GM21390 (cell line): ENCODE measurements at regions not wholly inside any gene's neighbourhood (a gene's known extent, or its start where the extent isn't known, plus 50 kb on each side); places are given as distances from the start of the nearest gene placed in this dataset.
"Not testable (repeated sequence)": the region's sequence is repeated elsewhere in the genome, so short reads cannot be mapped to it uniquely, and the experiment has no call there.

Experiments used
- ATAC-seq: cut with Tn5 transposase; IDR thresholded peaks from one replicate; pipeline ENCODE4 v1.9.1; 2021; ENCODE audit not compliant: unreplicated experiment

DNA sequence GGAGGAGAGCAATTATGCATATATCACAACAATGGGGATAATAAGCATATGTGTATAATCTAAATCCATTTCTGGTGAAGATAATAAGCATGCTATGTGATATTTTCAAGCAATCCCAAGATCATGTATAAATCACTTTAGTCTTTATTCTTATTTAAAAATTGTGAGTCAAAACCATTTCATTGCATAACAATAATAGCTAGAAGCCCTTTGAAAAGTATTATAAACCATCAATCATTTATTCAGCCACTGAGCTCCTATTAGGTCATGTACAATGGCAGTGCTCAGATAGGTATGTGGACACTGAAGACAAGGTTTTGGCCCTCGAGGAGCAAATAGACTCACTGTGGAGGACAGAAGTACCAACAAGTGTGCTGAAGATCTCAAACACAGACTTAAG lies 113.1 kb downstream of the CDCA7 start:
- ATAC-seq, result no peak

DNA sequence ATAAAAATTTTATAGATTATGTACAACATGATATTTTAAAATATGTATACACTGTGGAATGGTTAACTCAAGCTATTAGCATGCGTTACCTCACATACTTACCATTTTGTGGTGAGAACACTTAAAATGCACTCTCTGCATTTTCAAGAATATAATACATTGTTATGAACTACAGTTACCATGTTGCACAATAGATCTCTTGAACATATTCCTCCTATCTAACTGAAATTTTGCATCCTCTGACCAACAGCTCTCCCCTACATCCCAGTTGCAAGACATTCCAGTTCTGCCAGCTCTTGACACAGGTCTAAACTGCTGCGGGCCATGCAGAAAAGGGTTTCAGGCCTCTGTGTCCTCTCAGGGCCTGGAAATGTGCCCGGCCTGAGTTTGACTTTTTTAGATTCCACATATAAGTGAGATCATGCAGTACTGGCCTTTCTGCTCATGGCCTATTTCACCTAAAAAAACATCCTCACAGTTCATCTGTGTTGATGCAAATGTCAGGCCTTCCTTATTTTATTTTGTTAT lies 113.7 kb downstream of the CDCA7 start:
- no peak for ATAC-seq

DNA sequence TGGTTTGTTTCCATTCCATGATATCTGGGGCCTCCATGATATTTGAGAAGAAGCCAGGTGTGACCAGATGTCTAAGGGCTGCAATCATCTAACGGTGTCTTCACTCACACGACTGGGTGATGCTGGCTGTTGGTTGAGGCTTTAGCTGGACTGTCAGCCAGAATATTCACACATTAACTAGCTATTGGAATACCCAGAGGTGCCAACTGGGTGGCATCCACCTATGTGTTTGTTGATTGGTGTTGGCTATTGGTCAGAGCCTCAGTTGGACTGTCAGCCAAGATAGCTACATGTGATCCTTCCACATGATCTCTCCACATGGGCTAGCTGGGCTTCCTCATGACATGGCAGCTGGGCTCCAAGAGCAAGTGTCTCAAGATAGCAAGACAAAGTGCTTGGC lies 117.4 kb downstream of the CDCA7 start:
- ATAC-seq, result no peak

DNA sequence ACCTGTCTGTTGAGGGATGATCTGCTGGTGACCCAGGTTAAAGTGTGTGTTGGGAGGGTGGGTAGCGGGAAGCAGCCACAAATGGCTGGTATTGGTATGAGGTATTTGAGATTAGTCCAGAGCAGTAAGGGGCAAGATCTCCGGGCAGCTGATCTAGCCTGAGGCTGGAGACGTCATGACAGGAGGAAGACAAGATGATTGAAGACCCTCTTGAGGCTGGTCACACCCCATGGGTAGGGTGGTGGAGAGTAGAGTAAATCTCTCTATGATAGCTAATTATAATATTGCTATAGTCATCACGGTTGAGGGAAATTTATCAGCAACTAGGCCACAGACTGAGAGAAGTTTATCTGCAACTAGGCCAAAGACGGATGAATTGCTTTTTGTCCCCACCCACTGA lies 128.5 kb downstream of the CDCA7 start:
- no peak for ATAC-seq

DNA sequence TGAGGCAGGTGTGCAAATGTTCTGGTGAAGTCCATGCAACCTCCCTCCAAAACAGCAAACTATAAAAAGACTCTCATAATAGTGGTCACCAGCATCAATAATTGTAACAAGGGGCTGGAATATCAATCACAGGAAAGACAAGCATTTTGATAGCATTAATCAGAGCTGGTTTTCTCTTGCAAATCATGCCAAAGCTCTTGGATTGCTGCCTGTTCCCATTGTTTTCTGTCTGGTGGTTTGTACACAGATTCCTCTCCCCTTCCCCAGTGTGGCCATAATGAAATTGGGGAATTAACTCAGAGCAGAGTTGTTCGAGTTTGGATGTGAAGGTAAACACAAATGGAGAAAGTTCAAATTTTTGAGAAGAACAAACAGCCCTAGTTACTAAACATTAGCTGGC lies 134.2 kb downstream of the CDCA7 start:
- ATAC-seq, result no peak

DNA sequence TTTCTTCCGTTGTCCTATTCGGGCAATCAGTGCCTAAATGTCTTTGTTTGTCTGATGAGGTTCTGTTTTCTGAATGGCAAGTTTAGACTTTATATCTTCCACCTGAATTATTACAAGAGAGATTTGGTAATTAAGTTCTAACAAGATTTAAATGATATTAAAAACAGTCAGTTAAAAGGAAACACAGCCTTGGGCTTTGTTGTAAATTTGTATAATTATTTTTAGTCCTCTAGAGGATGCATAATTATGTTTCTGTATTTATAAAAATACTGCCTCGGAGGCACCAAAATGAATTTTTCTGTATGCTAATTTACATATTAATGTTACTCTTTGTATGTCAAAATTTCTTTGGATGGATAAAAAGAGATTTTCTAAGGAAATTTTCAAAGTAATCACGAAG lies 136.7 kb downstream of the CDCA7 start:
- no peak for ATAC-seq

DNA sequence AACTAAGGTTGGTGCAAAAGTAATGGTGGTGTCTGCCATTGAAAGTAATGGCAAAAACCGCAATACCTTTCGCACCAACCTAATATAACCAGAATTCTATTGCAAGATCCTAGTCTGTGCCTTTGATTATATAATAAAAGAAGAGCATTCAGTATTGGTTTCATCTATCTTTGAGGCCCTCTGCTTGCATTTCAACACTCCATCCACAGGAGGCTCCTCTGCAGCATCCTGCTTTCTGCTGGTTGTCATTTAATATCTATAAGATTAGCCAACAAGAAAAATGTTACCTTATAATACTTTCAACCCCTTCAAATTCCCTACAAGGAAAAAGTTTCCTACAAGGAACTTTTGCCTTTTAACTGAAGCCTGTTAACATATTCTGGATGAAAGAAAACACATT lies 139.2 kb downstream of the CDCA7 start:
- ATAC-seq, result no peak

DNA sequence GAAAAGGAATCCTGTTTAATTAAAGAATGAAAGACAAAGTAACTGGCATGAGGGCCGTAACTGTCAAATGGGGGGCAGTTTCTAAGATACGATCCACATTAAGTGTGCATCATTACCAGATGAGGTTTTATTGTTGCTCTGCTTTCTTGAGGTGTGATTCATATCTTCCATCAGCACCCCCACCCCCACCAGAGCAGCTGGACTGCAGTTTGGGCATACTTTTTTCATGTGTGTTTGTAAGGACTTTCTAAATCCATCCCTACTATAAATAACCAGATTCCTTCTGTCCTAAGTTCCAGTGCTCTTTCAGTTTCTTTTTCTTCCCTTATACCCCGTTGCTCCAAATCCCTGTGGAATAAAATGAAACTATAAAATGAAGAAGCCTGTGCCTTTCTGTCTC lies 142.1 kb downstream of the CDCA7 start:
- ATAC-seq, result no peak

DNA sequence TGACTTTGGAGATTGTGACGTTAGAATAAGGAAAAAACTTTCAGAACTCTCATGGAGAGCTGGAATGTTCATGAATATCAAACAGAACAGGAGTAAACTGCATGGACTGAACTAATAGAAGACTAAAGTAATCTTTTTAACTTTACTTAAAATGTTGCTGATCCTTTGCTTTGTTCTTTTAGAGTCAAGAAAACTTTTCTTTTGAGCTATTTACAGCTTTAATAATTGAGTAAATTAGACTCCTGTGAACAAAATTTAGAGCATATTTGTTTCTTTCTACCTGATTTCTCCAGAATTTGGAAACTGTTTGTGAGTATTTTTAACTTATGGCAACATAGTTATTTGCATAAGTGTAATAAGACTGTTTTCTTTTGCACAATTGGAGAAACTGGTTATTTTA lies 146.3 kb downstream of the CDCA7 start:
- ATAC-seq, result no peak

DNA sequence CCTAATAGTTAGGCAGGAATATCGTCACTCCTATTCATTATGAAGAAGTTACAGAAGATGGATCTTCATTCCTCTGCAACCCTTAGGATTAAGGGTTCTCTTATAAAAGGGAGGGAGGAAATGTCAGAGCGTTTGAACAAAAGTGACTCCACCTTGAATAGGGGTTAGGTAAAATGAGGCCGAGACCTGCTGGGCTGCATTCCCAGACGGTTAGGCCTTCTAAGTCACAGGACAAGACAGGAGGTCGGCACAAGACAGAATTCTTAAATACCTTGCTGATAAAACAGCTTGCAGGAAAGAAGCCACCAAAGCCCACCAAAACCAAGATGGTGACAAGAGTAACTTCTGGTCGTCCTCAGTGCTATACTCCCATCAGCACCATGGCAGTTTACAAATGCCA lies 147.6 kb downstream of the CDCA7 start:
- ATAC-seq, result no peak

DNA sequence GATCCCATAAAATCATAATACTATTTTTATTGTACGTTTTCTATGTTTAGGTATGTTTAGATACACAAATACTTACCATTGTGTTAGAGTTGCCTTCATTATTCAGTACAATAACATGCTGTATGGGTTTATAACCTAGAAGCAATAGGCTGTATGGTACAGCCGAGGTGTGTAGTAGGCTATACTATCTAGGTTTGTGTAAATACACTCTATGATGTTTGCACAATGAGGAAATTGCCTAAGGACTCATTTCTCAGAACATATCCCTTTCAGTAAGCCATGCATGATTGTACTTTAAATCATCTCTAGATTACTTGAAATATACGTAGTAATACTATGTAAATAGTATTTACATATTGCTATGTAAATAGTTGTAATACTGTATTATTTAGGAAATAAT lies 156.7 kb downstream of the CDCA7 start:
- ATAC-seq, result no peak

DNA sequence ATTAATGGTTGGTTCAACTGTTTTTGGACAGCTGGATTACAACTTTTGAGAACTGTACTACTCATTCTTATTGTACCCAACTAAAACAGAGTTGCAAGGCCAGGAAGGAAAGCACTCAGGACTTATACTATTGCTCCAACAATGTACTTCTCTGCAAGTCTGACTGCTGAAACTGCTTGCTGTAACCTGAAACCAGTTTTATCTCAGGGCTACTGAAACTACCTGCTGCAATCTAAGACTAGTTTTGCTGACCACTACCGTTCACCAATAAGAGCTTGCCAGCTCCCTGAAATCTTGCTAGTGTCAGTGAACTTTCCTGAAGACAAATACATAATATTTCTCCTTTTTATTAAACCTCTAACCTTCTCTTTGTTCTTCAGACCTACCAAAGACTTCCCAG lies 157.3 kb downstream of the CDCA7 start:
- ATAC-seq, result no peak

DNA sequence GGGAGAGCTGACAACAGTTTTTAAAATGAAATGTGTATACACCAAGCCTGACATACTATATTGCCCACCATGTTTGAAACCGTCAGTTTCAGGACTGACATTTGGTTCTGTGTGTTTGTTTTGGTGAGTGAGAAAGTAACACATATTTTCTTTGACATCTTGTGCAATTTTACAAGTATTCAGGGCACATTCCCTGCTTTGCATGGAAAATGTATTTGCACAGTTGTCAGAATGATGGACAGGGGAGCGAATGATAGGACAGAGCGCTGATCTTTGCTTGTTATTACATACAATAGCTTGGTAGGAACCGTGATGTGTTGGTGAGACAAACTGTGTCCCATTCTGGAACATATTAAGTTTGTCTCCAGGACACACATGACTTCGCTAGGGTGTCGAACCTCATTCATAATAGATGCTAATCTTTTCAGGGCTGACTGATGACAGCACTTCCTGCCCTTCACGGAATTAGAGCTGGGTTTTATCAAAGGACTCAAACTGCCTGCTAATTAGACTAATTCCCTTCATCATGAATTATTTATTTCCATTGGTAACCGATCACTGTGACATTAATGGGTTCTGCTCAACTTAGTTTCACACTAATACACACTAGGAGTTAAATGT lies 158.5 kb downstream of the CDCA7 start:
- ATAC-seq, result no peak

DNA sequence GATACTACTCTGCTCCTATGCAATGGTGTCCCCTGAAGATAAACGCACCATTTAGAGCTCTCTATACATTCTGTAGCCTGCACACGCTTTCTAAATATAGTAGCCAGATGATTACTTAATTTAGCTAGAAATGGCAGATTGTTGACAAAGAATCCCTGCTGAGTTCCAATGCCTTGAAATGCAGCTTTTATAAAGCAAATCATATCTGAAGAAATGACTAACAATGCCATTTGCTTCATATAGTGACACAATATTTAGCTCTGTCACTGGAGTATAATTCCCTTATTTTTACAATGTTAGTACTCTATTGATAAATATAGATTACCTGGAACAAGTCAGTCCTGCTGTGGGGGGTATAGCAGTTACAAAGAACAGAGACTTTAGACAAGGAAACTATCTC lies 166.2 kb downstream of the CDCA7 start:
- ATAC-seq, result no peak

DNA sequence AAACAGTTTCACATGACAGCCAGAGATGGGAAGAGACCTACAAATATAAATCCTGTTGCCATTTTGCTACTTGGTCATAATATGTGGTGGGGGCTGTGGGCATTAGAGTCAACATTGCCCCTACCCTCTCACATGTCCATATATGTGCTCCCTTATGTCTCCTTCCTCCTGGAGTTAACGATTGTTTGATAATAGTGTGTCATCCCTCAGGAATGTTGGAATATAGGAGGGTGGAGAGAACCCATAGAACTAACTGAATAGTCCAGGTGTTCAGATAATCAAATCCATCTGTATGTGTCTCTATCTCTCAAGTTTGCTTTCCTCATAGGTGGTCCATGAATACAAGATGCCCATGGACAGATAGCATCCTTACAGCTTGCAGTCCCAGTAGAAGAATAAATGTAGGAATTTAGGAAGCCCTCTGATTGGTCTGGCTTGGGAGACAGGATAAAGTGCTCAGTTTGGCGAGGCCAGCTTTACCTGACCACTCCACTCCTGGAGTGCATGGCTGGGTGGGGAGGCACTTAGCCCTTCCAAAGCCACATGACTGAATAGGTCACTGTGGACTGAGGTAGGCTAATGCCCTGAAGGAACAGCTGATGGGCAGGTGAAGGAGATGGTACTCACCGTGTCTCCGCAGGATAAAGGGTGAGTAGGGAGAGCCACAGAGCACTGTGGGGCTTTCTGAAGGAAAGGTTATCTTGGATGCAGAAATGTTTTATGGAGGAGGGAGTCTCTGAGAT lies 166.9 kb downstream of the CDCA7 start:
- no peak for ATAC-seq

DNA sequence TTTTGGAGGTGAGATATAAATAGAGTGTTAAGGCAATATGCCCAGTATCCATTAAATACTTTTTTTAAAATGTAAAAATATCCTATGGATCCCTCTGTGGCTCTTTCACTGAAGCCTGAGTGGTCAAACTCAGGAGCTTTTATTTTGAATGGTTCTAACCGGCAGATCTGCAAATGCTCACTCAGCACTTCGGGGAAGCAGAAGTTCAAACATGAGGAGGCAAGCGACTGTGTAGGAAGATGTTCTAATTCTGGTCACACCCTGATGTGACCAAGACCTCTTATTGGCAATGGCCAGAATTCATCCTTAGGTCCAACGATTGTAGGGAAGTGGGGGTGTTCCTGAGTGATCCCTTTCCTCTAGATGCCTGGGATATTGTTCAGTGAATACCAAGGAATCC lies 168.8 kb downstream of the CDCA7 start:
- no peak for ATAC-seq

DNA sequence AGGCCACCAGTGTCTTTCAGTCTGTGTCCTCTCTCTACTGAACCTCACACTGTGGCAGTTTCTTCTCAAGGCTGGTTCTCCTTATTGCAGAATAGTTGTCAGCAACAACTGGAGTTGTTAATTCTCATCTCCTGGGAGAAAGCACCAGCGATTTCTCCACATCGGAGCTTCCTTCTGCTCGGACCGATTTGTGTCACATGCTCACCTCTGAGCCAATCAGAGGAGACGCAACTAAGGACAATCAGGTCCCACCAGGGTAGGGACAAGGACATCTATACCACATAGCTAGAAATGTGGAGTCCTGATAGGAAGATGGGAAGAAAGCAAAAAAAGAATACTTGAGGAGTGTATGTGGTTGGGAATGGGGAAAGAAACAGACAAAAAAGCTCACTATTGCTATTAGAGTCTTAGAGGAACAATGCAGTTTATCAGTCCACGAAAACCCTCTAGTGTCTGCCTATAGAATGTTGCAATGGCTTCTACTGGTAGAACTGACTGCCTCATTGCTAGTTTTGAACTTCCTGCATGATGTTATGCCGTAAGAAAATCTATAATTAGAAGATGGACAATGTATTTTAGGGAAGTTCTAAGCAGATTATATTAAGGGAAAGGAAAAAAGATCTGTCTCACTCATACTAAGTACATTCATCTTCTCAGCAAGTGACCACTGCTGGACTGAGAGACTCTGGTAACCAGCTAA lies 169.7 kb downstream of the CDCA7 start:
- no peak for ATAC-seq

DNA sequence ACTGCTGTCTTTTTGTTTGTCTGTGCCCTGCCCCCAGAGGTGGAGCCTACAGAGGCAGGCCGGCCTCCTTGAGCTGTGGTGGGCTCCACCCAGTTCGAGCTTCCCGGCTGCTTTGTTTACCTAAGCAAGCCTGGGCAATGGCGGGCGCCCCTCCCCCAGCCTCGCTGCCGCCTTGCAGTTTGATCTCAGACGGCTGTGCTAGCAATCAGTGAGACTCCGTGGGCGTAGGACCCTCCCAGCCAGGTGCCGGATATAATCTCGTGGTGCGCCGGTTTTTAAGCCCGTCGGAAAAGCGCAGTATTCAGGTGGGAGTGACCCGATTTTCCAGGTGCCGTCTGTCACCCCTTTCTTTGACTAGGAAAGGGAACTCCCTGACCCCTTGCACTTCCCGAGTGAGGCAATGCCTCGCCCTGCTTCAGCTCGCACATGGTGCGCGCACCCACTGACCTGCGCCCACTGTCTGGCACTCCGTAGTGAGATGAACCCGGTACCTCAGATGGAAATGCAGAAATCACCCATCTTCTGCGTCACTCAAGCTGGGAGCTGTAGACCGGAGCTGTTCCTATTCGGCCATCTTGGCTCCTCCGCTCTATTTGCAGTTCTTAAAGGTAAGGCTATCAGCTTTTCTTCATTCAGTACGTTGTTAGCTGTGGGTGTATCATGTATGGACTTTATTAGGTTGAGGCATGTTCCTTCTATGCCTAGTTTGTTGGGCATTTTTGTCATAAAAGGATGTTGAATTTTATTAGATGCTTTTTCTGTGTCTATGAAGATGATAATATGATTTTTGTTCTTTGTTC lies 178.3 kb downstream of the CDCA7 start:
- not testable (repeated sequence) for ATAC-seq

DNA sequence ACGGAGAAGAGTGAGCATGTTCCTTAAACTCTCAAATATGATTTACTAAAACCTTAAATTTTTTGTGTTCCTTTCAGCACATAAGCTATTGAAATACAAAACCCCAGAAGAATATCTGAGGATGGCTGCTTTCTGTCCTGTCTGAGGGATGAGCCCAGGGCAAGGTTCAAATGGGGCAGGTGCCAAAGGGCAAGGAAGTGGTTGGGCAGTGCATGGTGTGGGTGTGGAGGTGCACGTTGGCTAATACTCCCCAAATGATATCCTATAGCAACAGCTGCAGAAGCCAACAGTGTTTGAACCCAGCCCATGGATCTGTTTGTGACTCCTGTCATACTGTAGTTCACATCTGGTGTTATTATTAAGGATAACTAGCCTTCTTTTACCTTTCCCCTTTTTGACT lies 183.0 kb downstream of the CDCA7 start:
- no peak for ATAC-seq

DNA sequence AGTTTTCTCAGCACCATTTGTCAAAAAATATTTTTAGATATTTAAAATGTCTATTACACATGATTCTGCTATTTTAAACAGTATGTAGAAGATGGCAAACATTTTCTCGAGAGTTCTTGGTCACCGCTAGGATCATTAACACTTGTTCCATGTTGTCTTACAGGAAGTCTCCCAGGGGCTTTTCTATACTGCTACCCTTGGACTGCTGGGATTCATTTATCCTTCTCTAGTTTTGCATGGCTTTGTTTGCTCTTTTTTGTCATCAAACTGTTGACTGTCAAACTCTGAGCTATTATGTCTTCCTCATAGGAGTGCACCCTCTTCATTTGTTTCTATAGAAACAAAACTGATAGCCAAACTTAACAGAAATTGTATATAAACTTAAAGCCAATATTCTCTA lies 184.9 kb downstream of the CDCA7 start:
- ATAC-seq, result no peak

DNA sequence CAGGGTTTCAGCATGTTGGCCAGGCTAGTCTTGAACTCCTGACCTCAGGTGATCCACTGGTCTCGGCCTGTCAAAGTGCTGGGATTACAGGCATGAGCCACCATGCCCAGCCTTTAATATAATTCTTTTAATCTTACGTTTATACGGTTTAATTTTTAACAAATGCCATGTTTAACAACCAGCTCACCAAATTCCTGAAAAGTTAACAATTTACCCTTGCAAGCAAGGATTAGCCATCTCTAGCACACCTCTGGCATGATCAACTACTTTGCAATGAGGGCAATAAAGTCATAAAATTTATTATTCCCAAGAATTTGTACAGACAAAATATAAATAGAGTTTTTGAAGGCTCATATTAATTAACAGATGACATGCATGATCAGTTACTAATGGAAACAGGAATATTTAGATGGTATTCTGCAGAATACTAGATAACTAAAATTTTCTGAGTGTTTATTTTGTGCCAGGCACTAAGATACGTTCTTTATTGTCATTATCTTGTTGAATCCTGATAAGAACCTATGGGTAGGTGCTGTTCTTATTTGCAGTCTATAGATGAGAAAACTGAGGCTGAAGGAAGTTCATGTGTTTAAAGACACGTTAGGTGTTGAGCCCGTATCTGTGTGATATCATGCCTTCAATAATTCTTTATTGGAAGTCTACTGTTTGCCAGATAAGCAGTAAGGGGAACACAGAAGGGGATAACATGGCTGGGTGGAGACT lies 190.1 kb downstream of the CDCA7 start:
- ATAC-seq, result no peak
